ENCODE measurements at regions not wholly inside any gene's neighbourhood (a gene's known extent, or its start where the extent isn't known, plus 50 kb on each side); places are given as distances from the start of the nearest gene placed in this dataset.

- Mint-ChIP-seq H3K36me3 (ENCODE audit: low read depth) (no peaks in the 10 kb centered on the region), H3K9me3 (no peaks in the 10 kb centered on the region), H3K4me3 (peak overlapping the region; percentile 94), H3K4me1 (ENCODE audit: low read depth) (peaks cover 21% of the 10 kb centered on the region; the same call in 1 of the 2 replicates), H3K27me3 (ENCODE audit: insufficient read depth) (no peaks in the 10 kb centered on the region; the same call in 1 of the 2 replicates), H3K27ac (peak overlapping the region; percentile 59)
- peak; percentile 87 for DNase-seq
- TF ChIP-seq, protein P1, sequence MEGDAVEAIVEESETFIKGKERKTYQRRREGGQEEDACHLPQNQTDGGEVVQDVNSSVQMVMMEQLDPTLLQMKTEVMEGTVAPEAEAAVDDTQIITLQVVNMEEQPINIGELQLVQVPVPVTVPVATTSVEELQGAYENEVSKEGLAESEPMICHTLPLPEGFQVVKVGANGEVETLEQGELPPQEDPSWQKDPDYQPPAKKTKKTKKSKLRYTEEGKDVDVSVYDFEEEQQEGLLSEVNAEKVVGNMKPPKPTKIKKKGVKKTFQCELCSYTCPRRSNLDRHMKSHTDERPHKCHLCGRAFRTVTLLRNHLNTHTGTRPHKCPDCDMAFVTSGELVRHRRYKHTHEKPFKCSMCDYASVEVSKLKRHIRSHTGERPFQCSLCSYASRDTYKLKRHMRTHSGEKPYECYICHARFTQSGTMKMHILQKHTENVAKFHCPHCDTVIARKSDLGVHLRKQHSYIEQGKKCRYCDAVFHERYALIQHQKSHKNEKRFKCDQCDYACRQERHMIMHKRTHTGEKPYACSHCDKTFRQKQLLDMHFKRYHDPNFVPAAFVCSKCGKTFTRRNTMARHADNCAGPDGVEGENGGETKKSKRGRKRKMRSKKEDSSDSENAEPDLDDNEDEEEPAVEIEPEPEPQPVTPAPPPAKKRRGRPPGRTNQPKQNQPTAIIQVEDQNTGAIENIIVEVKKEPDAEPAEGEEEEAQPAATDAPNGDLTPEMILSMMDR (IDR thresholded peaks at IDR 0.05), result no peak
Measured at GRCh38 chr7:136086712-136087111, 109.6 kb upstream of the MTPN start.

GRCh38 chr7:136079934-136080333 lies 102.8 kb upstream of the MTPN start:
- H3K9me3 Mint-ChIP-seq, result no peaks in the 10 kb centered on the region
- H3K4me3 Mint-ChIP-seq, result no peak overlapping the region
- H3K4me1 Mint-ChIP-seq (ENCODE audit: low read depth), result no peaks in the 10 kb centered on the region
- H3K36me3 Mint-ChIP-seq (ENCODE audit: low read depth), result no peaks in the 10 kb centered on the region
- H3K27ac Mint-ChIP-seq, result no peak overlapping the region
- DNase-seq, result no peak
- no peaks in the 10 kb centered on the region; the same call in none of the 2 replicates for H3K27me3 Mint-ChIP-seq (ENCODE audit: insufficient read depth)
- TF ChIP-seq, protein P1 (IDR thresholded peaks at IDR 0.05), result no peak

DNA sequence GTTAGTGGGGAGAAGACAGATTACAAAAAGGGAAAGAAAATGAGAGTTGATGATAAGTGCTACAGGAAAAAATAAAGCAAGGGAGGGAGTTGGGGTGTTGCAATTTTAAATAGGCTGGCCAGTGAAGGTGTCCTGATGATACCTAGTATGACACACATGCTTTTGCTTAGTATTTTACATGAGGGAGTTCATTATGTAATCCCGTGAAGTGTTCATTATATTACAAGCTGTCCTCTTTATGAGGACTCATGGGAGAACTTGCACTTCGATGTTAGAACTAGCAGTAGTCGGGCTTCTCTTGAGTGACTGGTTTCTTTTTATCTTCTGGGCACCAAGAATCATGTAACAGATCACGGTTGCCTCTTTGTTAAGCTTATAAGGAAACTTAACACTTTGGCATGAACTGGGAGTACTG lies 102.3 kb upstream of the MTPN start:
- TF ChIP-seq, protein P1 (IDR thresholded peaks at IDR 0.05), result no peak
- Mint-ChIP-seq H3K4me3 (no peak overlapping the region), H3K36me3 (ENCODE audit: low read depth) (no peaks in the 10 kb centered on the region), H3K4me1 (ENCODE audit: low read depth) (no peaks in the 10 kb centered on the region), H3K9me3 (no peaks in the 10 kb centered on the region), H3K27me3 (ENCODE audit: insufficient read depth) (no peaks in the 10 kb centered on the region; the same call in none of the 2 replicates), H3K27ac (no peak overlapping the region)
- no peak for DNase-seq

DNA sequence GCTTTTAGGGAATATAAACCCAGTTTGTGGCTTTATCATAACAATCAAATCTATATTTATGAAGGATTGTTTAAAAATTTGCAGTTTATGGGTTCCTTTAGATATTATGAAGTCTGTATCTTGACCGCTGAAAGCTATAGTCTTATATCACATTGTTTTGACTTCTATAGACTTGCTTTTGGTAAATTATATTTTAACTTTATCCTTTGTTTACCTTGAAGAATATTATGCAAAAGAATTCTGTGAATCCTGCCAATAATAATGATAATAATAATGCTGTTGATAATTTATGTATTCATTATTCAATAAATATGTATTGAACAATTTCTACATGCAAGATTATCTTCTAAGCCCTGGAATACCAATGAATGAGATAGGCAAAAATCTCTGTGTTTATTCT lies 101.9 kb upstream of the MTPN start:
- no peaks in the 10 kb centered on the region for H3K9me3 Mint-ChIP-seq
- H3K27ac Mint-ChIP-seq, result no peak overlapping the region
- H3K27me3 Mint-ChIP-seq (ENCODE audit: insufficient read depth), result no peaks in the 10 kb centered on the region; the same call in none of the 2 replicates
- no peak overlapping the region for H3K4me3 Mint-ChIP-seq
- no peaks in the 10 kb centered on the region for H3K36me3 Mint-ChIP-seq (ENCODE audit: low read depth)
- DNase-seq, result no peak
- H3K4me1 Mint-ChIP-seq (ENCODE audit: low read depth), result no peaks in the 10 kb centered on the region
- TF ChIP-seq, protein P1 (IDR thresholded peaks at IDR 0.05), result no peak

DNA sequence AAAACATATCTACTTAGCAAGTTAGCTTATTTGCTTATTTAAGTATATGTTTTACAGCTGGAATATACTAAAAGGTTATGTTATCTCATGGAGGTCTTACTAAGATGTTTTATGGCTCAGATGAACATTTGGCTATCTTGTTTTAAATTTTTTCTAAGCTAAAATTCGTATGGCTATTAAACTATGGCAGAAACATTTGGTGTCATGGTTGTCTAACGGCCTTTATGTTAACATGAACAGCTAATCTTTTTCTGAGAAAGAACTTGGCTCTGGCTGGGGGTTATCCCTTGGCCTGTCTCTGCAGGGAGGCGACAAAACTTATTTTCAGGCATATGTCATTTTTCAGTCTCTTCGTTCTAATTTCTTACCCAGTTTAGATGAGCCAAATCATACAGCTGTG lies 101.5 kb upstream of the MTPN start:
- DNase-seq, result no peak
- Mint-ChIP-seq H3K4me3 (no peak overlapping the region), H3K27me3 (ENCODE audit: insufficient read depth) (no peaks in the 10 kb centered on the region; the same call in none of the 2 replicates), H3K36me3 (ENCODE audit: low read depth) (no peaks in the 10 kb centered on the region), H3K27ac (no peak overlapping the region), H3K4me1 (ENCODE audit: low read depth) (no peaks in the 10 kb centered on the region), H3K9me3 (no peaks in the 10 kb centered on the region)
- TF ChIP-seq, protein P1 (IDR thresholded peaks at IDR 0.05), result no peak

DNA sequence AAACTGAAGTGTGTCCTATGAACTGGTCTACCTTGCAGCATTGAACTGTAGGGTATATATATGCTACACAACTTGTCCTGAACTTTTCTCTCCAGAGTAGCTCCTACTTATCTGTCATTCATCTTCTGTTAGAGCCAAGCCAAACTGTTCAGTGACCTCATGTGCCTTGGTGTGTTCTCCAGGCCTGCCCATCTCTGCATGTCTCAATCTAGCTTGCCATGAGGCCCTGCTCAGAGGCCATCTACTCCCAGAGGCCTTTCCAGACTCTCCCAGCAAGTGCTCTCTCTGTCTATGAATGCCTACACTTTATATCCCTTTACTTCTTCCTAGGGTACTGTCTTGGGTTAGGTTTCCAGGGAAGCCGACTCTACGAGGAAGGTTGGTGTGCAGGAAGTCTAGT lies 99.8 kb upstream of the MTPN start:
- Mint-ChIP-seq H3K27me3 (ENCODE audit: insufficient read depth) (no peaks in the 10 kb centered on the region; the same call in none of the 2 replicates), H3K27ac (no peak overlapping the region), H3K9me3 (no peaks in the 10 kb centered on the region), H3K4me3 (no peak overlapping the region), H3K4me1 (ENCODE audit: low read depth) (no peaks in the 10 kb centered on the region), H3K36me3 (ENCODE audit: low read depth) (no peaks in the 10 kb centered on the region)
- TF ChIP-seq, protein P1 (IDR thresholded peaks at IDR 0.05), result no peak
- no peak for DNase-seq
